ENCODE measurements at regions not wholly inside any gene's neighbourhood (a gene's known extent, or its start where the extent isn't known, plus 50 kb on each side); places are given as distances from the start of the nearest gene placed in this dataset.

DNA sequence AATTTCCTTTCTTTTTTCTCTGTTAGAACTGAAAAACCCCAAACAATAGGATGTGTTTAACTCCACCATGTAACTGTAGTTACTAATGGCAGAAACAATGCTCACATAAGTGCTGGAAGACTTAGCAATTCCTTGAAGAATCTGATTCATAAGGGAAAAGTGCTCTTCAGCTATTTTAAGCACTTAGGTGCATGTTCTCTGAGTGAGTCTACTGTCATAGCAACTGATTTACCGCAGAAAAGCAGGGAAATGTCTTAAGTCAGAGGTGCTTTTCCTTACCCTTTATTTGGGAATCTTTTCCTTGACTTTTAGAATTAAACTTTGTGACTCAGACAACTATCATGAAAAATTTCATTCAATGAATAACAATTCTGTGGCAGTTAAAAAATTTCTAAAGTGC is 65.4 kb upstream of the NABP1 start:
- ChIA-PET POLR2A (interaction anchor here (1.0 kb wide), 1 partner anchor 65 kb away, joined by 3 read pairs; no protein-coding TSS in a partner anchor), CTCF (no interaction called here)
- Mint-ChIP-seq H3K36me3 (ENCODE audit: low read depth) (peaks cover 2% of the 10 kb centered on the region), H3K4me1 (ENCODE audit: low read depth) (peaks cover 8% of the 10 kb centered on the region), H3K27me3 (ENCODE audit: low read depth) (no peaks in the 10 kb centered on the region), H3K27ac (no peak overlapping the region), H3K4me3 (no peak overlapping the region), H3K9me3 (ENCODE audit: insufficient read depth) (no peaks in the 10 kb centered on the region)
- DNase-seq (no peak), ATAC-seq (no peak)

DNA sequence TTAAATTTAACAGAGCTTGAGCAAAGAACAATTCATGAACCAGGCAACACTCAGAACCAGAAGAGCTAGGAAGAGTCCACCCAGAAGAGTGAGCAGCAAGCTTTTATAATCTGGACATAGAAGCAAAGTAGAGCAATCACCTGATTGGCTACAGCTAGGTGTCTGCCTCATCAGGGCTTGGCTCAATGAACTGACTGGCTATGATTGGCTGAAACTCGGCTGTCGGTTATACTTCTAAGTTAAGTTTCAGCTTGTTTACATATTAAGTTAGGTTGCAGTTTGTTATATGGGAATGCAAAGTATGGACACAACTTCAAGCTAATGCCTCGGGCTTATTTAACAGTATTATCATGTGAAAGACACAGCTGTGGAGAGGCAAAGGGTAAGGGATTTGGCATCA is 63.2 kb upstream of the NABP1 start:
- ChIA-PET POLR2A (interaction anchor here (1.1 to 13.3 kb wide), 2 partner anchors 23 to 63 kb away, joined by 5 to 173 read pairs; partner anchors contain the start of gene NABP1), CTCF (no interaction called here)
- DNase-seq: no peak
- no peaks in the 10 kb centered on the region for H3K27me3 Mint-ChIP-seq (ENCODE audit: low read depth)
- peaks cover 29% of the 10 kb centered on the region for H3K4me1 Mint-ChIP-seq (ENCODE audit: low read depth)
- no peak overlapping the region for H3K4me3 Mint-ChIP-seq
- peaks cover 9% of the 10 kb centered on the region for H3K36me3 Mint-ChIP-seq (ENCODE audit: low read depth)
- no peak for ATAC-seq
- H3K27ac Mint-ChIP-seq: no peak overlapping the region
- no peaks in the 10 kb centered on the region for H3K9me3 Mint-ChIP-seq (ENCODE audit: insufficient read depth)

DNA sequence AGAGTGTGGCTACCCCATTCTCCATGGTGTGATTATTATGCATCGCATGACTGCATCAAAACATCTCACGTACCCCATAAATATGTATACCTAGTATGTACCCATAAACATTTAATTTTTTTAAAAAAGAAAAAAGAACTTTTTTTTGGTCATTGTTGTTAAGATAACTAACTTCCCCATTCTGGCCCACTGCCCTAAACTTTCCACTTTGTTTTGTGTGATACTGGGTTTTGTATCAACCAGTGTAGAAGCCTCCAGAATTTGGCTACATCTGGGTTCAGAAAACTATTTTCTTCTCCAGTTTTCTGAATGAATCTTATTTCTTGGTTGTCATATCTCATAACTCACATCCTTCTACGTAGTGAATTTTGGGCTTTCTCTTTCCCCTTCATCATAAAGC is 62.3 kb upstream of the NABP1 start:
- no peaks in the 10 kb centered on the region for H3K9me3 Mint-ChIP-seq (ENCODE audit: insufficient read depth)
- CTCF ChIA-PET: interaction anchor here (1.1 kb wide), 1 partner anchor 49 kb away, joined by 3 read pairs; no protein-coding TSS in a partner anchor

DNA sequence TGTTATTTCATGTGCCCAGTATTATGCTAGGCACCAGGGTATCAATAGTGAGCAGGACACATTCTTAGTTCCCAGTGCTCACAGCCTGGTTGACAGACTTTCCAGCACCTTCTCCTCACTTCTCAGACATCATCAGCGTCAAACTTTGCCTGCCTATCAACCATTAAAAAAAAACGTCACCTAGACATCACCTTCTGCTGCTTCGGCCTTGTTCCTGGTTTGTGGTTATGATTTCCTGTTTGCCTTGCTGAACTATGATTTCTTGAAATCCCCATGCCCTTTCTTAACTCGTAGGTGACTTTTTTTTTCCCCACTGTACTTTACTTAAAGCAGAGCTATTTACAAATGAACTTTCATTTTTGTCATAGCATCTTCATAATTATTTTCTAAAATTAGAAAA is 60.4 kb upstream of the NABP1 start:
- no peaks in the 10 kb centered on the region for H3K27me3 Mint-ChIP-seq (ENCODE audit: low read depth)
- H3K4me1 Mint-ChIP-seq (ENCODE audit: low read depth): peaks cover 39% of the 10 kb centered on the region

More for the DNA sequence above, 62.3 kb upstream of the NABP1 start:
- no peak overlapping the region for H3K4me3 Mint-ChIP-seq
- POLR2A ChIA-PET: interaction anchor here (13.3 kb wide), 1 partner anchor 62 kb away, joined by 173 read pairs; the partner anchor contains the start of gene NABP1
- peaks cover 14% of the 10 kb centered on the region for H3K36me3 Mint-ChIP-seq (ENCODE audit: low read depth)
- H3K27me3 Mint-ChIP-seq (ENCODE audit: low read depth): no peaks in the 10 kb centered on the region
- DNase-seq (no peak), ATAC-seq (no peak)
- peaks cover 35% of the 10 kb centered on the region for H3K4me1 Mint-ChIP-seq (ENCODE audit: low read depth)
- no peak overlapping the region for H3K27ac Mint-ChIP-seq

DNA sequence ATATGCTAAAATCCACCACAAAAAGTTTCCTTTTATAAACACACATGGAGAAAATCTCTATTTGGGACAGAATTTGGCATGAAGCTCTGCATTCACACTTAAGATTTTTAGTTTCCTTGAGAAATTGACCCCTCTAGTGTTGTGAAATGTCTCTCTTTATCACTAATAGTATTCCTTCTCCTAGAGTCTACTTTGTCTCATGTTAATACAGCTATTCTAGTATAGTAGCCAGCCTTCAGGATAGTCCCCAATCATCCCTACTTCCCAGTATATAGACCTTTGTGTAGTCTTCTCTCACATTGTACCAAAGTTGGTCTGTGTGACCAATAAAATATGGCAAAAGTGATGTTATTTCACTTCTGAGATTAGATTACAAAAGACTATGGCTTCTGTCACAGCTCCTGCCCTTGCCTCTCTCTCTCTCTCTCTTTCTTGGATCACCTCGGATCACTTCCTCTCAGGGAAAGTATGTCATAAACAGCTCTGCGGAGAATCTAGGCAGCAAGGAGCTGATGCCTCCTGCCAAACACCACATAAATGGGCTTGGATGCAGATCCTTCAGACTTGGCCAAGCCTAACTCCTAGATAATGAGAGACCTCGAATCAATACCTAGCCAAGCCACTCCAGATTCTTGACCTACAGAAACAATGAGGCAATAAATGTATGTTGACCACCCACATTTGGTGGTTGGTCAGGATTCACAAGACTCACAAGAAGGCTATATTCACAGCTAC is 59.7 kb upstream of the NABP1 start:
- POLR2A ChIA-PET: interaction anchor here (1.2 to 13.3 kb wide), 3 partner anchors 14 to 59 kb away, joined by 3 to 173 read pairs (median 23); partner anchors contain the start of gene NABP1
- Mint-ChIP-seq H3K27ac (peak overlapping the region; percentile 79), H3K27me3 (ENCODE audit: low read depth) (no peaks in the 10 kb centered on the region), H3K4me1 (ENCODE audit: low read depth) (peaks cover 41% of the 10 kb centered on the region), H3K36me3 (ENCODE audit: low read depth) (peaks cover 14% of the 10 kb centered on the region), H3K9me3 (ENCODE audit: insufficient read depth) (no peaks in the 10 kb centered on the region), H3K4me3 (peak overlapping the region; percentile 7)
- no peak for DNase-seq
- CTCF ChIA-PET: interaction anchor here (0.7 to 4.9 kb wide), 8 partner anchors 11 to 58 kb away, joined by 3 to 28 read pairs (median 4); partner anchors contain the start of gene NABP1
- peak; percentile 6 for ATAC-seq

More for the DNA sequence above, 60.4 kb upstream of the NABP1 start:
- DNase-seq (peak; percentile 71), ATAC-seq (peak; percentile 95)
- H3K27ac Mint-ChIP-seq: peak overlapping the region; percentile 79
- no peaks in the 10 kb centered on the region for H3K9me3 Mint-ChIP-seq (ENCODE audit: insufficient read depth)
- CTCF ChIA-PET: interaction anchor here (0.7 to 4.9 kb wide), 7 partner anchors 12 to 58 kb away, joined by 3 to 28 read pairs (median 5); partner anchors contain the start of gene NABP1
- H3K36me3 Mint-ChIP-seq (ENCODE audit: low read depth): peaks cover 14% of the 10 kb centered on the region
- peak overlapping the region; percentile 29 for H3K4me3 Mint-ChIP-seq
- POLR2A ChIA-PET: interaction anchor here (1.2 to 13.3 kb wide), 3 partner anchors 14 to 60 kb away, joined by 3 to 173 read pairs (median 23); partner anchors contain the start of gene NABP1

DNA sequence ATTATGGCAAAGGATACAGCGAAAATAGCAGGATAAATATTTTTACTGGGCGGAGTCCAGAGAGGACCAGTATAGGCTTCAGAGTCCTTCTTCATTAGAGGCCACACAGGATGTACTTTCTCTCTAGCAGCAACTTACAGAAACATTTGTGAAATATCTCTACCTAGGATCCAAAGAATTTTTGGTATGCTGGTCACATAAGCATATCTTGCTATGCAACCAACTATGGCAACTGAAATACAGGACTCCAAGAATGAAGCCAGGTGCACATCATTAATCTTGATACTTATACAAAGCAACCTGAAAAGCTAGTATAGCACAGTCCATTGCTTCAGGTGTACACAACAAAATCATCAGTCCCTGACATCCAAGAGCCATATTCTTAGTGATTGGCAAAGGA is 59.1 kb upstream of the NABP1 start:
- ATAC-seq (no peak), DNase-seq (no peak)
- CTCF ChIA-PET: interaction anchor here (1.3 to 4.9 kb wide), 5 partner anchors 13 to 57 kb away, joined by 3 to 28 read pairs (median 6); partner anchors contain the start of gene NABP1
- Mint-ChIP-seq H3K27ac (no peak overlapping the region), H3K36me3 (ENCODE audit: low read depth) (peaks cover 14% of the 10 kb centered on the region), H3K4me1 (ENCODE audit: low read depth) (peaks cover 45% of the 10 kb centered on the region), H3K9me3 (ENCODE audit: insufficient read depth) (no peaks in the 10 kb centered on the region), H3K4me3 (no peak overlapping the region), H3K27me3 (ENCODE audit: low read depth) (no peaks in the 10 kb centered on the region)
- POLR2A ChIA-PET: interaction anchor here (0.7 to 13.3 kb wide), 4 partner anchors 13 to 59 kb away, joined by 3 to 173 read pairs (median 13); partner anchors contain the start of gene NABP1

DNA sequence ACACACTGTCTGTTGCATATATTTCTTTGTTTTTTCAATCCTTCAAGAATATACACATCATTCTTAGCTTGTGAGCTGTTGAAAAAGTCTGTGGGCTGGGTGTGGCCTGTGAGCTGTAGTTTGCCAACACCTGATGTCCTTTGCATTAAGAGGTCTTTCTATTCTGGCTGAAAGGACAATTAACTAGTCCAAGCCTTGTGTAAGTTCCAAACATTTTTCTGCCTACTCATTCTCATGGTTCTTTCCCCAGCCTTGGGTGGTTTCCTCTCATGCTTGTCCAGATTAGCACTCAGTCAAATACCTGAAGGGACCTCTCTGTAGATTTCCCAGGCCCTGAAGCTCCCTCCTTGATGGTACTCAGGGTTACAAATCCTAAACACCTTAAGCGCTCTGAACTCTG is 57.8 kb upstream of the NABP1 start:
- ChIA-PET CTCF (interaction anchor here (1.0 to 4.9 kb wide), 6 partner anchors 10 to 56 kb away, joined by 4 to 28 read pairs (median 6); partner anchors contain the start of gene NABP1), POLR2A (interaction anchor here (1.0 to 13.3 kb wide), 4 partner anchors 17 to 57 kb away, joined by 3 to 173 read pairs (median 4); partner anchors contain the start of gene NABP1)
- DNase-seq (no peak), ATAC-seq (no peak)
- Mint-ChIP-seq H3K27ac (no peak overlapping the region), H3K4me1 (ENCODE audit: low read depth) (peaks cover 58% of the 10 kb centered on the region), H3K4me3 (no peak overlapping the region), H3K27me3 (ENCODE audit: low read depth) (no peaks in the 10 kb centered on the region), H3K36me3 (ENCODE audit: low read depth) (peaks cover 20% of the 10 kb centered on the region), H3K9me3 (ENCODE audit: insufficient read depth) (no peaks in the 10 kb centered on the region)

DNA sequence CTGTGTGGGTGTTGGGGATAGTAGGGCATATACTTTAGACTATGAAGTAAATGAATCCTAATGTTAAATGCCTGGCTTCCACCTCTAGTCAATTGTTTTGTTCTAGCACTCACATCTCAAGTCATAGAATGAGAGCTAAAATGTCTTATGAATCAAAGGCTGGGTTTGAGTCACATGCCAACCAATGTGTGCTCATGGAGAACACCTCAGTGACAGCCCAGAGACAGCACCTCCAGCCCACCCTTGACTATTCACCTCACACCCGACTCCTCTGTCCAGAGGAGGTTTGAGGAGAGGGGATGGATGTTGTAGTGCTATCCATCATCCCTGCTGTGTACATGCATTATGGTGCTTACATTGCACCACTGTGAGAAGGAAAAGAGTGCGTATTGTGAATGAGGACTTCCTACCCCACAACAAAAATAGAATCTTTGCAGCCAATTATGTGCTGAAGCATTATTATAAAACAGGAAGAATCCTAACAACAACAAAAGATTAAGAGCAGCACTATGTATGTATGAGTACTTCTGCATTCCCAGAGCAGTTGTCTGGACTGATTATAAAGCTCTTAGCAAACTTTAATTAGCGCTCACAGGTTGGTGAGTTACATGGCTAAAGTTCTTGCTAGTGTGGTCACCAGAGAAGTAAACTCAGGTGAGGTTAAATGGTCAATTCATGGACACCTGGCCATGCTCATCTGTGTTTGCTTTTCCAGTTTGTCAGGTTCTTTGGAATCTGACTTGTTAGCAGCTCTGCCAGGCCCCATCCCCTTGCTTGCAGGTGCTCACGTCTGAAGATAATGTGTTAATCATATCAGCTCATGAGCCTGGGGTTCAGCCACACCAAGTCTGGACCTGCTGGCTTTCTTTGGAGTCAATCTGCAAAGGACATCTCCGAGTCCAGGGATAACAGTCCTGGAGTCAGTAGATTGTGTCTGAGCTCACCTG is 55.3 kb upstream of the NABP1 start:
- no peak for ATAC-seq
- H3K27me3 Mint-ChIP-seq (ENCODE audit: low read depth): no peaks in the 10 kb centered on the region
- H3K4me3 Mint-ChIP-seq: no peak overlapping the region
- H3K9me3 Mint-ChIP-seq (ENCODE audit: insufficient read depth): no peaks in the 10 kb centered on the region
- no peak overlapping the region for H3K27ac Mint-ChIP-seq
- no peak for DNase-seq
- H3K4me1 Mint-ChIP-seq (ENCODE audit: low read depth): peaks cover 56% of the 10 kb centered on the region
- POLR2A ChIA-PET: interaction anchor here (2.0 to 13.3 kb wide), 2 partner anchors 16 to 55 kb away, joined by 5 to 173 read pairs; partner anchors contain the start of gene NABP1
- CTCF ChIA-PET: no interaction called here
- peaks cover 18% of the 10 kb centered on the region for H3K36me3 Mint-ChIP-seq (ENCODE audit: low read depth)

DNA sequence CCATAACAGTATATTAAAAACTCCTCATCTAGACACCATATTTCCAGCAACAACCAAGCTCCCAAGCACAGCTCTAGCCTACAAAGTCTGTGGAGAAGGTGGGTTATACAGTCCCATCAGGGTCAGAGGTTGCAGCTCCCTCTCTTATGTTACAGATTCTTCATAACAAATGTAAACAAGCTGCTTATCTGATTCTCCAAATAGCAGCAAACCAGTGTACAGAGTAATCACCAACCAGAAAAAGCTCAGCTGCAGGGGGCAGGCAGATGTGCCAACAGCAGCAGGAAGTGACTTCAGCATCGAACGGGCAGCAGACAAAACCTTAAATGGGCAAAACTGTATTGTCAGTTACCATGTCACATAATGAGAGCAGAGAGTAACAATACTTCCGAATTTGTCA is 52.9 kb upstream of the NABP1 start:
- CTCF ChIA-PET: interaction anchor here (1.1 to 1.6 kb wide), 6 partner anchors 8 to 460 kb away, joined by 3 to 6 read pairs (median 3); no protein-coding TSS in a partner anchor
- no peaks in the 10 kb centered on the region for H3K27me3 Mint-ChIP-seq (ENCODE audit: low read depth)
- H3K36me3 Mint-ChIP-seq (ENCODE audit: low read depth): peaks cover 11% of the 10 kb centered on the region
- H3K27ac Mint-ChIP-seq: peak overlapping the region; percentile 55
- ATAC-seq (peak; percentile 84), DNase-seq (peak; percentile 48)
- H3K4me3 Mint-ChIP-seq: no peak overlapping the region
- H3K9me3 Mint-ChIP-seq (ENCODE audit: insufficient read depth): no peaks in the 10 kb centered on the region
- POLR2A ChIA-PET: interaction anchor here (13.3 kb wide), 1 partner anchor 53 kb away, joined by 173 read pairs; the partner anchor contains the start of gene NABP1
- peaks cover 44% of the 10 kb centered on the region for H3K4me1 Mint-ChIP-seq (ENCODE audit: low read depth)

DNA sequence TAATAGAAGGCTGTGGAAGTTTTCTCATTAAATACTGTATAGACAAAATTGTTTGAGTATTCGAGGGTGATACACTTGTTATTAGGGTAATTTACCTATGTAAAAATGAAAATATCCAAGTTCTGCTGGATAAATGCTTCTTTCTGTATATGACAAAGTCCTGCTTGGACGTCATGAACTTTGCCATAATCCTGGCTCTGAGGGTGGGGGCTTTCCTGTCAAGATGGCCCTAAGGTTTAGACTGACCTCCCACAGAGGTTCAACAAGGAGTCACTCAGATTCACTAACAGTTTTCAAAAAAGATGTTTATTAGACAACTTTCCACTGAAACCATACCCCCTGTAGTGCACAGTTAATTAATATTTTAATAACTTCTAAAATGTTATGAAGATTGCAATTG is 52.5 kb upstream of the NABP1 start:
- Mint-ChIP-seq H3K36me3 (ENCODE audit: low read depth) (peaks cover 8% of the 10 kb centered on the region), H3K9me3 (ENCODE audit: insufficient read depth) (no peaks in the 10 kb centered on the region), H3K27me3 (ENCODE audit: low read depth) (peaks cover 2% of the 10 kb centered on the region), H3K4me1 (ENCODE audit: low read depth) (peaks cover 43% of the 10 kb centered on the region), H3K4me3 (no peak overlapping the region), H3K27ac (no peak overlapping the region)
- ChIA-PET POLR2A (interaction anchor here (13.3 kb wide), 1 partner anchor 52 kb away, joined by 173 read pairs; the partner anchor contains the start of gene NABP1), CTCF (interaction anchor here (1.1 to 1.6 kb wide), 6 partner anchors 9 to 54 kb away, joined by 3 to 6 read pairs (median 3); no protein-coding TSS in a partner anchor)
- ATAC-seq (no peak), DNase-seq (no peak)

All from activated CD8-positive, alpha-beta T cell treated with anti-CD3 and anti-CD28 coated beads, Interleukin-2, amount 10 ng/mL, durations not matched to agents 7 days and 5 days (primary cell).